Adrenal gland (tissue), 5 donors: ENCODE measurements at regions not wholly inside any gene's neighbourhood (a gene's known extent, or its start where the extent isn't known, plus 50 kb on each side); places are given as distances from the start of the nearest gene placed in this dataset.

ENCODE experiments used
- CTCF ChIP-seq, 6 experiments: fragments of 450-650 bp in 4 of 6; fragments of 200-600 bp in 2 of 6; sonication (generic) in 1 of 6; IDR thresholded peaks; 1 replicate in 5 of 6; 2 replicates in 1 of 6; pipeline versions ENCODE4 v1.5.1 to v1.8.0; 2016 to 2021; ENCODE audit warnings: antibody characterized with exemption in 6 of 6, mild to moderate bottlenecking in 2 of 6, moderate library complexity in 1 of 6
- POLR2A ChIP-seq, 2 donors: fragments of 450-650 bp; IDR thresholded peaks; one replicate each; pipeline ENCODE4 v1.6.1; 2017; ENCODE audit warnings: antibody characterized with exemption in 2 of 2, mild to moderate bottlenecking in 2 of 2, moderate library complexity in 1 of 2
- donor health status: DM: no; HTN: no; CAD: no.

GRCh38 chr2:61742955-61743354 is 110.9 kb downstream of the FAM161A start:
- TF ChIP-seq CTCF (IDR thresholded peaks at IDR 0.05): no peak
- no peak for TF ChIP-seq POLR2A (IDR thresholded peaks at IDR 0.05)
